ENCODE measurements at regions not wholly inside any gene's neighbourhood (a gene's known extent, or its start where the extent isn't known, plus 50 kb on each side); places are given as distances from the start of the nearest gene placed in this dataset.
"Not testable (repeated sequence)": the region's sequence is repeated elsewhere in the genome, so short reads cannot be mapped to it uniquely, and the experiment has no call there.

GRCh38 chr1:91207691-91208090, 185.9 kb upstream of the ZNF644 start:
- not testable (repeated sequence) for DNase-seq

- not testable (repeated sequence) for DNase-seq
Measured at GRCh38 chr1:91204150-91204549, 182.3 kb upstream of the ZNF644 start.

- DNase-seq: no peak
Measured at GRCh38 chr1:91201694-91202093, 179.9 kb upstream of the ZNF644 start.

DNA sequence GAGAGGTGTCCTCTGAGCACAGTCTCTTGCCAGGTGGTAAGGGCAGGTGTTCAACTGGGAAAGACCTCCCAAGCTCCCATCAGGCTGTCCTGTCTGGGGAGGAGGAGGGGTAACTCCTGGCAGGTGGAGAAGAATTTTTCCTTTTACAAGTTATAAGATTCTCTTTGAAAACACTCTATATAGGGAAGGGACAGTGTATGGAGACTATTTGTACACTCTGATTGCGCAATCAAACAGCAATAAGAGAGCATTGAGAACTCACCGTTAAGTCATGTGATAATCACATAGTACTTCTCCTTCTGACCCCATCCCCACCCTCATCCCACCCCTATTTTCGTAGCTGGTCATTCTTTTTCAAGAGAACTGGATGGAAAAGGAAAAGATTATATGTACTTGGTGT, 179.3 kb upstream of the ZNF644 start:
- no peak for DNase-seq

GRCh38 chr1:91200675-91201074, 178.8 kb upstream of the ZNF644 start:
- DNase-seq: no peak

GRCh38 chr1:91199988-91200387, 178.2 kb upstream of the ZNF644 start:
- no peak for DNase-seq

DNA sequence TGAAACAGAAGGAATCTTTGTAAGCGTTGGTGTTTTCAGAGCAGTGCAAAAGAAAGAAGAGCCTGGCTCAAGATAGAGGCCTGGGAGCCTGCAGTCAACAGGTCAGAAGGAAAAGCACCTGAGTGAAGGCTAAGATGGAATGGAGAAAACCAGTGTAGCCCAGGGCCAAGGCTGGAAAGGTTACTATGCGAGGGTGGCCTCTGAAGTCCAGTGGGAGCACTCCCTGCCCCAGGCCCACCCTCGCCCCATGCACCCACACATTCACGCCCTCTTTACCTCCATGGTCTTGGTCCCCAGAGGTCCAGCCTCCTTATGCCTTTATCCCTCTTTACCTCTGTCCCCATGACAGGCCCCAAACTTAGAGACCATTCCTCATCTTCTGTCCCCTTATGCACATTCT, 169.2 kb upstream of the ZNF644 start:
- DNase-seq: no peak

GRCh38 chr1:91189096-91189495, 167.3 kb upstream of the ZNF644 start:
- DNase-seq: no peak

- DNase-seq: not testable (repeated sequence)
Measured at GRCh38 chr1:91182807-91183206, 161.0 kb upstream of the ZNF644 start.

DNA sequence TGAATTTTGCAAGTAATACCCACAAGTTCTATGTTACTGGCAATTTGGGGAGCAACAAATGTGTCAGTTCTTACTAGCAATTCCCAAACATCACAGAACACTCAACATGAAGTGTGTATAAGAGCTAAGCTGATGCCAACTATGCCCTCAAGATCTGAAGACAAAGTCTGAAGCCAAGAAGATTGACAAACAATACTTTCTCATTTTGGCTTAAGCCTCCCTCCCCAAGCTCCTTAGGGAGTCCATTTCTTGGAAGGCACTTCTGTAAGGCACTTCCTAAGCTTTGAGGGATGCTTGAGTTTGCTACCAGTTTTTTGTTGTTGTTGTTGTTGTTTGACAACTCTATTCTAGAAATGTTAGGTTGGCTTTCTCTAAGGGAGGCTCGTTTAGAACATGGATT, 154.4 kb upstream of the ZNF644 start:
- no peak for DNase-seq

GRCh38 chr1:91174734-91175133, 152.9 kb upstream of the ZNF644 start:
- DNase-seq: no peak

DNA sequence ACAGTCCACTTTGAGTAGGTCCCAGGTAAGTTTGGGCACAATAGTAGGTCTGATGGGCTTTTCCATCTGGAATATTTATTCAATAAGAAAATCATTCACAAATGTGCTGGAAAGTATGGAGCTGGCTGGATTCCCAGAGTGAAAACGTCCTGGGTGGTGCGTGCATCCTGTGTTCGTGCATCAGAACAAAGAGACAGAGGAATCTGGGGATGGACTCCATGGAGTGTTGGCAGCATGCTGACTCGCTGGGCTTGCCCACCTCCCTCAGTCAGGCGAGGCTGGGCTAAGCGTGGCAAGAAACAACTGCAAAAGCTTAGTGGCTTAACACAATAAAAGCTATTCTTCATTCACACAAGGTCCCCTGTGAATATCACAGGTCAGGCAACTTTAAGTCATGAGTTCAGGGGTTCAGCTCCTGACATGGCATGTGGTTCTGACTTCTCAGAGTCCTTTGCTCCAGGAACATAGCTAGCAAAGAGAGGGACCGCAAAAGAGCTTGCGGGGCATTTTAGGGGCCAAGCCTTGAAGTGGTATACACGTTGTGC, 151.6 kb upstream of the ZNF644 start:
- no peak for DNase-seq

DNA sequence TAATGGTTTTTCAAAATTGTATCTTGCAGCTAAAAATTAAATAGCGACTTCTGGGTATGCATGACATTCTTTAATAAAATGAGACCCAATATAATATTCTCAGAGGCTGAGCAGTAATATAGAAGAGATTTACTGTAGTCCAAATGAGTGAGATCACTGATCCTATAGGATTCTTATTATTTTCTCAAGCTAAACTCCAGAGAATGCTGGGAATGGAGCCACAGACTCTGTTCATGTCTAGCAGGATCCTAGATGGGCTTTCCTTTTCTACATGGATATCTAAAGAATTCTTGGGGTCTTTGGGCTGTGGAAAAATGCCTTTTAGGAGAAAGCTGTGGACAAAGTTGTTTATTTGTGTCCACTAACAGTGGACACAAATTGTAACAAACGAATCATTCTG, 150.7 kb upstream of the ZNF644 start:
- DNase-seq: no peak

DNA sequence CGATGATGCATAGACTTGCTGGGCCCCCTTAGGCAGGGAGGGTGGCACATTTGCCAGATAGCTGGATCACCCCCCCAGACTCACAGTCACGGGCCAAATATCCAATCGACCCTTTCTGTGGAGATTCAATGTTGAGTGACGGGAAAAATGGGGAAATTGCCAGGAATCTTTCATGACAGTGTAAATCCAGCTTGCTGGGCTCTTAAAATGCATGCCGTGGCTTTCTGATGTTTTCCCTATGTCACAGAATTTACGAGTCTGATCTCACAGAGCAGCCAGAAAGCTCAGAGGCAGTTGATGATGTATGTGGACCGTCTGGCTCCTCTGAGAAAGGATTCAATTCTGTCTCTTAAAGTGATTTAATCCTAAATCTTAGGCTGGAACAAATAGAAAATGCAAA, 150.1 kb upstream of the ZNF644 start:
- DNase-seq: no peak

DNA sequence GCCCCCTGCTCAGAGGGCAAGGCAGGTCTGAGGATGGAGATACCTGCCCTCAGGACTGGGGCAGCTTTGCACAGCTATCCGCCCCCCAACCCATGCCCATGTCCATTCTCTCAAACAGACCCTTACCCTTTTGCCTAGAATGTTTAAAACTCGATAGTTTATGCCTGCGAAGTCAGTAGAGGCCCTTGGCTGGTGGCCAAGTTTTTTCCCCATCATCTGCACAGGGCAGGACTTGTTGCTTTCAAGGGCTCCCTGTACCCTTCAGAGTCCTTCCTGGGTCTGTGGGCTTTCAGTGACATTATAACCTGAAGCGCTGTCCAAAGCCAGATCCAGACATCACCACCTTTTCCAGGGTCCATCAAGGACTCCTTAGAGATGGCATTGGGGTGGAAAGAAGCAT, 148.7 kb upstream of the ZNF644 start:
- DNase-seq: no peak

- DNase-seq: peak; percentile 5
Measured at GRCh38 chr1:91166106-91166712, 144.4 kb upstream of the ZNF644 start.

DNA sequence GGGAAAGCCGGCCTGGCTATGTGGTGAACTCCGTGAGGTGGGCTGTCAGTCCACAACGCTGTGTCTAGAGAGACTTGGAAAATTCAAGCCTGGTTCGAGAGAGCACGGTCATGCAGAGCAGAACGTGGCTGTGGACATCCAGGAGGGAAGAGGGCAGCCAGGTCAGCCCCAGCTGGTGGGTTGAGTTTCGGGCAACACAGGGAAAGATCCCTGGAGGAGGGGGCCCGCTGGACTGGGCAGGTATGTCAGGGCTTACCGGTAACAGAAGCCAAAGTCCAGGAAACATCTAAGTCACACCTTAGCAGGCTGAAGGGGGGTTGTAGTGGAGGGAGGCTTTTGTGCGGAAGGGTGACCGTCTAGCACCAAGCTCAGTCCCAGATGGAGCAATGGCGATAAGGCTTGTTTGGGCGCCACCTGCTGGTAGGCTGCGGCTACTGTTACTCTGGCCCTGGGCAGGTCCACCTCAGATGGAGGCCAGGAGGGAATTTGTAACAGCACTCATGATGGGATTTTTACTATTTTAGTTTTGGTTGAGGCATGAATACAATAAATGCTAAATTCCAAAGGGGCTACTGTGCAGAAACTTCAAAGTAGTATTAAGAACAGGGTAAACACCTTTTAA, 143.3 kb upstream of the ZNF644 start:
- peak; percentile 50 for DNase-seq

GRCh38 chr1:91162613-91163012, 140.8 kb upstream of the ZNF644 start:
- no peak for DNase-seq

DNA sequence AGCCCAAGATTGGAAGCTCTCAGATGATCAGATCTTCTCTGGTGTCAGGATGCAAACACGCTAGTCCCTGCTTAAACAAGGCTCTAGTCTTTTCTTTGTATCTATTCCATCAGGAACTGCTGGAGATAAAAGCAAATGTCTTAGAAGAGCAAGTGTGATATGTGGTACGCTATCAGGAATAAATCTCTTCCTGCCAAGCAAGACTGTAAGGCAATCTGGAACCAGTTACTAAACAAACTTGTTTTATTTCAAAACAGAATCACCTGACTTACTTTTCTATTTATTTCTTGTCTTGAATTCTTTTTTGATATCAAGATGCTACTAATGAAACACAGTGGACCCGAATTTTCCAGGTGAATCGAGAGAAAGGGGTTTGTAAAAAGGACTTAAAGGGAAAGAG, 139.9 kb upstream of the ZNF644 start:
- no peak for DNase-seq

- no peak for DNase-seq
Measured at GRCh38 chr1:91161166-91161565, 139.3 kb upstream of the ZNF644 start.

GRCh38 chr1:91160363-91161075, 138.7 kb upstream of the ZNF644 start:
- no peak for DNase-seq

GRCh38 chr1:91153341-91153740, 131.5 kb upstream of the ZNF644 start:
- no peak for DNase-seq

DNA sequence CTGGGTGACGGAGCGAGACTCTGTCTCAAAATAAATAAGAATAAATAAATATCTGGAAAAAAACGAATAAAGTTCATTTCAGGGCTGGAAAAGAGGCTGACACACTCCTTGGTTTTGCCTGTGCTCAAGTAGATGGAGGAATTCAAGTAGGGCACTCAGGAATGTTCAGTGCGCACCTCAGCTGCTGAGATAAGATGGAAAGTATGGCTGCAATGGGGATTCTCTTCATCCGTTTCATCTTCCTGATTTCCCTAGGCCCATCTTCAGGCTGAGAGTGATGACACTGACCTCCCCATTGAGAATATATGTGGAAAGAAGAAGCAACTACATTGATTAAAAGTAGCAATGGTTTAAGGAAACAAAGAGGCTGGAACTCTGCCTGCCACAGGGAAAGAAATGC, 130.5 kb upstream of the ZNF644 start:
- no peak for DNase-seq

DNA sequence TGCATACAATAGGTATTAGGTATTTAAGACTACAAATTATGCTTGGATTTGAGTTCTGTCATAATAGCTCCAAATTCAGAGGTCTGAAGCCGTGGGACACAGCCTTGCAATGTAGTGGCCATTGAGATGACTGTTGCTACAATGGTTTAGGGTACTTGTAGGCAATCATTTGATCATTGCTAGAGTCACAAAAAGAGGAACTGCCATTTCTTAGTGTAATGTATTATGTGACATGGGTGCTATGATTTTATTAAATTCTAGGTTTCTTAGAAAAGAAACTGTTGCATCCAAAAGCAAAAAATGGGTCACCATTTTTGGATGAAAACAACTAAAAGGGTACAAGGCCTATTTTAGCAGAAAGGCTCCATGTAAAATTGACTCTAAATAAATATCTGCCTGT, 129.9 kb upstream of the ZNF644 start:
- DNase-seq: no peak
